Activated CD4-positive, alpha-beta T cell treated with anti-CD3 and anti-CD28 coated beads for 36 hours (primary cell): ENCODE measurements at regions not wholly inside any gene's neighbourhood (a gene's known extent, or its start where the extent isn't known, plus 50 kb on each side); places are given as distances from the start of the nearest gene placed in this dataset.

Experiments used
- ATAC-seq: fragments of 200-7000 bp; cut with Tn5 transposase; one replicate; pipeline ENCODE4 v1.10.0; 2021; ENCODE audit warnings: mild to moderate bottlenecking, moderate library complexity
- CTCF ChIA-PET: fragments of 350-600 bp; sonication (Branson Sonifier 250); formaldehyde crosslinking; loops from one replicate; lab custom pipeline; 2021; ENCODE audit warnings: antibody characterized with exemption; lab: Charles Lee
- POLR2A ChIA-PET: fragments of 350-600 bp; sonication (Branson Sonifier 250); formaldehyde crosslinking; loops from one replicate; lab custom pipeline; 2021; ENCODE audit warnings: antibody characterized with exemption, inconsistent platforms; lab: Charles Lee
- DNase-seq: peaks from one replicate; pipeline ENCODE4 v3.0.0-alpha.2; 2020
- H3K27ac Mint-ChIP-seq: one replicate; pipeline ENCODE4 v1.8.0; 2021; ENCODE audit warnings: mixed read lengths
- H3K27me3 Mint-ChIP-seq: one replicate; pipeline ENCODE4 v1.8.0; 2021; ENCODE audit warnings: mixed read lengths
- H3K36me3 Mint-ChIP-seq: one replicate; pipeline ENCODE4 v1.8.0; 2021; ENCODE audit warnings: low read depth, mixed read lengths
- H3K4me1 Mint-ChIP-seq: one replicate; pipeline ENCODE4 v1.8.0; 2021; ENCODE audit warnings: mixed read lengths
- H3K4me3 Mint-ChIP-seq: one replicate; pipeline ENCODE4 v1.8.0; 2021; ENCODE audit warnings: mild to moderate bottlenecking, moderate library complexity, mixed read lengths
- H3K9me3 Mint-ChIP-seq: one replicate; pipeline ENCODE4 v1.8.0; 2021; ENCODE audit warnings: low read depth, mixed read lengths
- intact Hi-C, 2 experiments: fragments of 100-400 bp; cut with DNase I in 1 of 2; cut with micrococcal nuclease in 1 of 2; formaldehyde crosslinking; loops; one replicate each; pipeline versions ENCODE4 v1.14.2 to v1.15.1; 2022 to 2024; cut with DNase I, micrococcal nuclease

DNA sequence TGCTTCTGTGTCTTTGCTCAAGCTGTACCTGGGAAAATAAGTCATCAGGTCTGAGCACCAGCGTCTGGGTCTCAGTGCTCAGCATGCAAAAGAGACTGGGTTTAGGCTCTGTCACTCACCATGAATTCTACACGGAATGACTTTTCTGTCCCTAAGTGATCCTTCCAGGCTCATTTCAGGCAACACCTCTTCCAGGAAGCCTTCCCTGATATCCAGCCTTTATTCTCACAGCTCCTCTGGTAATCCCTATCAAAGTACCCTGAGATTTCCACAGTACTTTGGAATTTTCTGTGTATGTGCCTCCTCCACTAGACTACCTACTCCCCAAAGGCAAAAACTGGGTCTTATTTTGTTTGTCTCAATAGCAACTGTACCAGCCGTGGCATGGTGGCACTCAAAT lies 92.7 kb upstream of the BOD1 start:
- intact Hi-C loops: no loop called here
- H3K36me3 Mint-ChIP-seq: no peaks in the 10 kb centered on the region
- no peak overlapping the region for H3K4me3 Mint-ChIP-seq
- no peaks in the 10 kb centered on the region for H3K9me3 Mint-ChIP-seq
- no peak for DNase-seq
- ATAC-seq: no peak
- H3K27me3 Mint-ChIP-seq: no peaks in the 10 kb centered on the region
- CTCF ChIA-PET: no interaction called here
- POLR2A ChIA-PET: no interaction called here
- H3K27ac Mint-ChIP-seq: no peak overlapping the region
- no peaks in the 10 kb centered on the region for H3K4me1 Mint-ChIP-seq

DNA sequence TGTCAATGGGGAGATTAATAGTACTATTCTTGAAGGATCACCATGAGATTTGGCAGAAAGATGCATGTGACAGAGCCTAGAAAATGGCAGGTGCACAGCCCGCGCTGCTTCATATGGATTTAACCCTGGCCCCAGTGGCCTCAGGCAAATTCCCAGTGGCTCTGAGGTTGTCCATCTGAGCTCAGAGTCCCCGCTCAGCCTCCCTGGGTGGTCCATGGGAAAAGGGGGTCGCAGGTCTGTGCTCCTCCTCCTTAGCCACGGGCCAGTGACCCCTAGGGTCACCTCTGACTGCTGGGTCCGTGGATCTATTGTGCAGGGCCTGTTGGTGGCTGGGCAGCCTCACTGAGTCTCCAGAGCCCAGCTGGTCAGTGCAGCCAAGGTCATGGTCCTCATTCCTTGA lies 93.3 kb upstream of the BOD1 start:
- H3K4me3 Mint-ChIP-seq: no peak overlapping the region
- CTCF ChIA-PET: interaction anchor here (0.6 to 1.2 kb wide), 2 partner anchors 102 to 264 kb away, joined by 4 to 8 read pairs; no protein-coding TSS in a partner anchor
- ATAC-seq: no peak

DNA sequence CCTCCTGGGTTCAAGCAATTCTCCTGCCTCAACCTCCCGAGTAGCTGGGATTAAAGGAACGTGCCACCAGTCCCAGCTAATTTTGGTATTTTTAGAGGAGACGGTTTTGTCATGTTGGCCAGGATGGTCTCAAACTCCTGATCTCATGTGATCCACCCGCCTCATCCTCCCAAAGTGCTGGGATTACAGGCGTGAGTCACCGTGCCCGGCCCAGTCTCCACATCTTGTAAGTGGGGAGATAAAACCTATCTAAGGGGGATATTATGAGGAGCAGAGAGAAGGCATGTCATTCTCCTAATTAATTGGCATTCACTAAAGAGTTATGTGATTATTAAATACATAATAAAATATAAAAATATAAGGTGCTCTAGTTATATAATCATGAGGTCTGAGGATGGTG lies 94.1 kb upstream of the BOD1 start:
- POLR2A ChIA-PET: no interaction called here

More for the DNA sequence above, 93.3 kb upstream of the BOD1 start:
- no peak overlapping the region for H3K27ac Mint-ChIP-seq
- H3K4me1 Mint-ChIP-seq: no peaks in the 10 kb centered on the region
- H3K36me3 Mint-ChIP-seq: no peaks in the 10 kb centered on the region
- no peaks in the 10 kb centered on the region for H3K9me3 Mint-ChIP-seq
- intact Hi-C loops: no loop called here
- POLR2A ChIA-PET: no interaction called here
- H3K27me3 Mint-ChIP-seq: no peaks in the 10 kb centered on the region
- DNase-seq: no peak

DNA sequence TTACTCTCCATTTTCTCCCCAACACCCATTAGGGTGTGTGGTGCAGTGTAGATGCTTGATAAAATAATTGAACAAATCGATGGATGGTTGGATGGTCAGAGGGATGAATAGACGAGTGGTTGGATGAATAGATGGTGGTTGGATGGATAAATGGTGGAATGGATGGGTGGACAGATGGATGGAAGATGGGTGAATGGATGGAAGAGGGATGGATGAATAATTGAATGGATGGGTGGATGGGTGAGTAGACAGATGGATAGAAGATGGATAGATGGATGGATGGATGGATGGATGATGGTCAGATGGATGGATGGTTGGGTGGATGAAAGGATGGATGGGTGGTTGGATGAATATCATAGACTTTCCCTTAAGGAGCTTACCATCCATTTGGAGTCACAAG lies 95.0 kb upstream of the BOD1 start:
- CTCF ChIA-PET: no interaction called here
- DNase-seq: no peak
- Mint-ChIP-seq H3K4me1 (no peaks in the 10 kb centered on the region), H3K4me3 (no peak overlapping the region), H3K36me3 (no peaks in the 10 kb centered on the region), H3K27me3 (peaks cover under 1% of the 10 kb centered on the region), H3K9me3 (no peaks in the 10 kb centered on the region), H3K27ac (no peak overlapping the region)
- no peak for ATAC-seq
- intact Hi-C loops: no loop called here
- POLR2A ChIA-PET: no interaction called here

More for the DNA sequence above, 94.1 kb upstream of the BOD1 start:
- no peaks in the 10 kb centered on the region for H3K36me3 Mint-ChIP-seq
- H3K4me1 Mint-ChIP-seq: no peaks in the 10 kb centered on the region
- H3K4me3 Mint-ChIP-seq: no peak overlapping the region
- H3K27me3 Mint-ChIP-seq: no peaks in the 10 kb centered on the region
- CTCF ChIA-PET: interaction anchor here (1.2 kb wide), 1 partner anchor 263 kb away, joined by 4 read pairs; no protein-coding TSS in a partner anchor
- intact Hi-C loops: no loop called here
- no peaks in the 10 kb centered on the region for H3K9me3 Mint-ChIP-seq
- DNase-seq: no peak
- ATAC-seq: no peak
- H3K27ac Mint-ChIP-seq: no peak overlapping the region

DNA sequence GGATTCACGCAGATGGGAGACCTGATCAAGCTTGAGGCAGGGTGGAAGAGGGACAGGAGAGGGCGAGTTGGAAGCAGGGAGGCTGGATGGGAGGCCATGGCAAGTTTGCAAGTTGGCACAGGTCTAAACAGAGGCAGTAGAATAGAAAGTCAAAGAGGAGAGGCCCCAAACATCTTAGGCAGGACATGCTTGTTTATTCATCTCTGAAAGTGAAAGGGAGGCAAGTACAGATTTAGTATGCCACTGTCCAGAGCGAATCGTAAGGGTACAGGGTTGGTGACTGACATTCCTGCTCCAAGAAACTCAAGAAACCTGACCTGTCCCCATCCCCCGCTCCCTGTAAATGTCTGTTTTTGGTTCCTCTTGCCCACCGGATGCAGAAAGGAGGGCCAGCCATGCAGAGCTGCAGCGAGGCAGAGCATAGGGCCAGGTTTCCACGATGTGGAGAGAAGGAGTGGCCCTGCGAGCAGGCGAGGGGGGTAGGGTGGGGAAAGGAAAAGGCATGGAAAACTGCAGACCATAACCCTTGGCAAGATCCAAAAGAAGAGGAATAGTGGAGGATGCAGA lies 96.2 kb upstream of the BOD1 start:
- Mint-ChIP-seq H3K9me3 (no peaks in the 10 kb centered on the region), H3K4me1 (no peaks in the 10 kb centered on the region), H3K27me3 (peaks cover 2% of the 10 kb centered on the region), H3K27ac (no peak overlapping the region), H3K36me3 (no peaks in the 10 kb centered on the region), H3K4me3 (no peak overlapping the region)
- ChIA-PET CTCF (no interaction called here), POLR2A (no interaction called here)
- intact Hi-C loops: no loop called here
- DNase-seq: no peak
- no peak for ATAC-seq

DNA sequence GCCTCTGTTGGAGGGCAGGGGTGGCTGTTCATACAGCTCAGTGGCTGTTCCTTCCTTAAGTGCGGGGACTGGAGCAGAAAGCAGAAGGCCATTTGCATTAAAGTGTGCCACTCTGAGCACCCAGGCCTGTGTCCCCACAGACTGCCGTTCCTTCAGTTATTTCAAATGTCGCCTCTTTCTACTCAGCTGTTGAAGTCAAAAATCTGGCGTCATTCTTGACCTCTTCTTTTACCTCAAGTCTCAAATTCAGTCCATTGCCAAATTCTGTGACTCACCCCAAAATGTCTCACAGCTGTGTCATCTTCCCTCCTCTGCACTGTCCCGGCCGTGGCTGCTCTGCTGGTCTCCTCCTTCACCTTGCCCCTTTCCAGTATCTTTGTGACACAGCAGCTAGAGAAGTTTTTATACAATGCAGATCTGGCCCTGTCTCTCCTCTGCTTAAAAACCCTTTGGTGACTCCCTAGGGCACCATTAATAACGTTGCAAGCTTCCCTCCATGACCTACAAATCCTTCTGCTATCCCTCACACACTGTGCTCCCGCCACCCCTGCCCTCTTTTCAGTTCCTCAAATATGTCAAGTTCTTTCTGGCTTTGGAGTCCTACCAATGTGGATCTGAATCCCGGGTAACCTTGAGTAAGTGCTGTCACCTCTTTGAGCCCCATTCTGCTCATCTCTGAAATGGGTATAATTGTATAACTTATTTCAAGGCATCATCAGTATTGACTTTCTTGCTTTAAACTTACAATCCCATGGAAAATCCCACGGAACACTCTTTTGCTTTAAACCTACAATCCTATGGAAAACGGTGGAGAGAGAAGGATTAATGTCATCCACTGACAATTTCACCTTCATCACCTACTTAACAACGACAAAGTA lies 98.3 kb upstream of the BOD1 start:
- H3K4me1 Mint-ChIP-seq: no peaks in the 10 kb centered on the region
- H3K27me3 Mint-ChIP-seq: peaks cover 5% of the 10 kb centered on the region
- no peaks in the 10 kb centered on the region for H3K9me3 Mint-ChIP-seq
- ATAC-seq: no peak
- ChIA-PET POLR2A (no interaction called here), CTCF (no interaction called here)
- no peaks in the 10 kb centered on the region for H3K36me3 Mint-ChIP-seq
- no peak overlapping the region for H3K4me3 Mint-ChIP-seq
- intact Hi-C loops: no loop called here
- no peak overlapping the region for H3K27ac Mint-ChIP-seq
- no peak for DNase-seq

DNA sequence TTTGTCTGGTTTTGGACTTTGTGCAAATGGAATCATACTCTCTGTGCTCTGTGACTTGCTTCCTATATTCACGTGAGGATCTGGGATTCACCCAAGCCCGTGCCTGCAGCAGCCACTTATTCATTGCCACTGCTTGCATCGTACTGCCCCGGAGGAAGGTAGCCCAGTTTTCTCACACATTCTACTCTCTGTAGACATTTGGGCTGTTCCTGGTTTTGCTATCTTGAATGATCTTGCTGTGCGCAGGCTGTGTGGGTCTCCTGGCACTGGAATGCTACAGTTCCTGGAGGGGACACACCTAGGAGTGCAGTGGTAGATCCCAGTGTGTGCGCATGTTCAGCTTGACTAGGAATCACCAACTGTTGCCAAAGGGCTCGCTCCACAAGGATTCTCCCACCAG lies 99.2 kb upstream of the BOD1 start:
- intact Hi-C loops: no loop called here
- ChIA-PET POLR2A (interaction anchor here (0.6 kb wide), 1 partner anchor 217 kb away, joined by 4 read pairs; no protein-coding TSS in a partner anchor), CTCF (no interaction called here)
- ATAC-seq (no peak), DNase-seq (no peak)
- peaks cover 5% of the 10 kb centered on the region for H3K27me3 Mint-ChIP-seq
- no peak overlapping the region for H3K4me3 Mint-ChIP-seq
- H3K27ac Mint-ChIP-seq: no peak overlapping the region
- no peaks in the 10 kb centered on the region for H3K4me1 Mint-ChIP-seq
- H3K9me3 Mint-ChIP-seq: no peaks in the 10 kb centered on the region
- no peaks in the 10 kb centered on the region for H3K36me3 Mint-ChIP-seq

DNA sequence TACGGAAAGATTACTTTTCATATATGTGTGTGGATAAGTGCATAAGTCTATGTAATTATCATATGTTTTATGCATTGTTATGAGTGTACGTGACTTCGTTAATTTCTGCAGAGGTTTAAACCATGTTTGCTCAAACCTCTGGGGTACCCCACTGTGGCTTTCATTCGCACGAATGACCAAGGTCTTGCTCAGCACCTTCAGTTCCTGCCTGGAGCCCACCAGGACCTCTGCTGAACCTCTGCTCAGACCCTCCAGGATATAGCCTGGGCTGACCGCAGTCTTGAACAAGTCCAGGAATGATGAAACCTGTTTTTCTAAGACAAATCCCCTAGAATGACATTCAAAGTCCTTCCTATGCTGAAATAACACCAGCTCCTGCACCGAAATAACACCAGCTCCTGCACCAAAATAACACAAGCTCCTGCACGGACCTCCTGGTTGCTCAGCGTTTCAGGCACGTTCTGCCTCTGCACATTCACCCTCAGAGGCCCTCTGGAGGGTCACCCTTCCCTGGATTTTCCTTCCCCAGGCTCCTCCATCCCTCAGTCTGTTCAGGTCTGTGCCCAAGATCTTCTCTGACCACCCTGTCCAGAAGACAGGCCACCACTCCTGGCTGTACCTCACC lies 99.7 kb upstream of the BOD1 start:
- no peak for DNase-seq
- ChIA-PET POLR2A (interaction anchor here (0.6 kb wide), 1 partner anchor 216 kb away, joined by 4 read pairs; no protein-coding TSS in a partner anchor), CTCF (no interaction called here)
- no peaks in the 10 kb centered on the region for H3K36me3 Mint-ChIP-seq
- intact Hi-C loops: no loop called here
- H3K27me3 Mint-ChIP-seq: peaks cover 5% of the 10 kb centered on the region
- H3K4me3 Mint-ChIP-seq: no peak overlapping the region
- H3K27ac Mint-ChIP-seq: no peak overlapping the region
- H3K4me1 Mint-ChIP-seq: no peaks in the 10 kb centered on the region
- no peak for ATAC-seq
- no peaks in the 10 kb centered on the region for H3K9me3 Mint-ChIP-seq

DNA sequence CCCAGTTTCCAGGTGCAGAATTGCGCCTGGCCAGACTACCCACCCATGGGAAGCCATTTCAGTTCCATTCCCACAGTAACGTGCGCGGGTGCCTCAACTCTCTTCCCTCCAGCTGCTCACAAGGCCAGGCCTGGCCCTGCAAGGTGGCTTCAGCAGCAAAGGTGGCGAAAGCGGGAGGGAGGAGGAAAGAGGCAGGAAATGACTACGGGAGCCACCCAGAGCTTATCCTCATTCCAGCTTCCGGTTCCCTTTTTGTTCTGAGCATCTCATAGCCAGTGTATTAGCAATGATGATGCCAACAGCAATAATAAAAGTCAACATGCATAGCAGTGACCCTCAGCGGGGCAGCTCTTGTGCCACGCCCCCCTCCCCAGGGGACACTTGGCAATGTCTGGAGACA lies 101.5 kb upstream of the BOD1 start:
- Mint-ChIP-seq H3K4me3 (no peak overlapping the region), H3K4me1 (no peaks in the 10 kb centered on the region), H3K9me3 (no peaks in the 10 kb centered on the region), H3K27ac (no peak overlapping the region), H3K36me3 (no peaks in the 10 kb centered on the region), H3K27me3 (peaks cover 9% of the 10 kb centered on the region)
- ChIA-PET CTCF (no interaction called here), POLR2A (no interaction called here)
- intact Hi-C loops: no loop called here
- DNase-seq (no peak), ATAC-seq (no peak)

DNA sequence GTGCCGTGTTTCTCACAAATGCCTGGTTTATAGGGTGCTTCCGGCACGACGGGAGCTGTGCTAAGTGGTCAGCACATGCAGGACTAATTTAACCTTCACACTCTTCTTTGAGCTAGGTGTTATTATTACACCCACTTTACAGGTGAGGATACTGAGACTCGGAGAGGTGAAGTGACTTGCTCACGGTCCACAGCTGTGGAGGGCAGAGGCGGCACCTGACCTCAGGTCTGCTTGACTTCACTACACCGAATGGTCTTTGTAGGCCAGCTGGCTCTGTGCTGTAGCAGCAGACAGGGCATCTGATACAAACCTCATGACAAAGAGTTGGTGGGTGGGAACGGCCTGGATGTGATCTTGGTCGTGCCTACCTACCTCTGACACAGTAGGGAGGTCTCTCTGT lies 102.0 kb upstream of the BOD1 start:
- Mint-ChIP-seq H3K27ac (no peak overlapping the region), H3K36me3 (no peaks in the 10 kb centered on the region), H3K4me3 (no peak overlapping the region), H3K27me3 (peaks cover 9% of the 10 kb centered on the region), H3K9me3 (no peaks in the 10 kb centered on the region), H3K4me1 (no peaks in the 10 kb centered on the region)
- intact Hi-C loops: no loop called here
- ChIA-PET CTCF (no interaction called here), POLR2A (no interaction called here)
- DNase-seq (no peak), ATAC-seq (no peak)

DNA sequence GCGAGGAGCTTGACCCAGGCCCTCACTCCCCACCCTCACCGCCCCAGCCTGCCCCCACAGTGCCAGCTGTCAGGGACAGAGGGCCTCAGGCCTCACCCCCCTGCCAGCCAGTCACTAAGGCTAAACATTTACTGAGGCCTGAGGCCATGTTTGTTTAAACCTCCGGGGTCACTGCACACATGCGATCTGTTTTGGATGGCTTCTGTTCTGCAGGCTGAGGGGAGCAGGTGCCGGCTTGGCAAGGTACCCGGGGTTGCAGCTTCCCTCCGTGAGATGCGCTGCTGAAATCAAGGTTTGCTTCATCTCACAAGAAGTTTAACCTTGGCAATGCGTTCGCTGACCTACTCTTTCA lies 103.3 kb upstream of the BOD1 start:
- intact Hi-C loops: no loop called here
- CTCF ChIA-PET: no interaction called here
- POLR2A ChIA-PET: no interaction called here
- Mint-ChIP-seq H3K4me1 (no peaks in the 10 kb centered on the region), H3K9me3 (no peaks in the 10 kb centered on the region), H3K4me3 (no peak overlapping the region), H3K36me3 (no peaks in the 10 kb centered on the region), H3K27me3 (peaks cover 9% of the 10 kb centered on the region), H3K27ac (no peak overlapping the region)
- DNase-seq (no peak), ATAC-seq (no peak)
